Body of pancreas (tissue), 4 donors: ENCODE measurements at regions not wholly inside any gene's neighbourhood (a gene's known extent, or its start where the extent isn't known, plus 50 kb on each side); places are given as distances from the start of the nearest gene placed in this dataset.

Source experiments
- ATAC-seq: fragments of 150-250 bp; one replicate; pipeline ENCODE4 v1.9.1; 2016
- DNase-seq, 4 donors: peaks; one replicate each; pipeline ENCODE4 v3.0.0-alpha.2; 2019
- H3K27ac ChIP-seq, 4 donors: fragments of 200-600 bp; sonication (generic); 1 replicate in 3 of 4; 2 replicates in 1 of 4; pipeline versions ENCODE4 v1.5.1 to v1.6.1; 2016 to 2019; ENCODE audit warnings: mild to moderate bottlenecking in 1 of 4, mixed read lengths in 1 of 4, moderate library complexity in 1 of 4
- H3K27me3 ChIP-seq, 2 donors: fragments of 200-600 bp; sonication (generic); one replicate each; pipeline ENCODE4 v1.6.0; 2016; ENCODE audit warnings: mild to moderate bottlenecking in 1 of 2
- H3K36me3 ChIP-seq, 2 donors: fragments of 200-600 bp; sonication (generic); replicated peaks in 1 of 2; 2 replicates each; pipeline ENCODE4 v1.5.1; 2016; ENCODE audit warnings: low read depth in 2 of 2; ENCODE audit not compliant: insufficient read depth in 1 of 2
- H3K4me1 ChIP-seq: fragments of 200-600 bp; sonication (generic); one replicate; pipeline ENCODE4 v1.6.0; 2016
- H3K4me3 ChIP-seq, 2 donors: fragments of 200-600 bp; sonication (generic); 1 replicate in 1 of 2; 2 replicates in 1 of 2; pipeline ENCODE4 v1.5.1; 2016 to 2019
- H3K9me3 ChIP-seq, 3 donors: fragments of 200-600 bp; sonication (generic); 1 replicate in 2 of 3; 2 replicates in 1 of 3; pipeline ENCODE4 v1.5.1; 2016
- POLR2A ChIP-seq, 3 donors: fragments of 450-650 bp; IDR thresholded peaks; one replicate each; pipeline ENCODE4 v1.6.1; 2016; ENCODE audit warnings: antibody characterized with exemption in 3 of 3, mild to moderate bottlenecking in 2 of 3
- WGBS, 2 donors: methylation state at CpG; one replicate each; pipeline ENCODE4 v1.1.5; 2017; 5-methylcytosine and 5-hydroxymethylcytosine counted together
- intact Hi-C: fragments of 100-400 bp; cut with DNase I; formaldehyde crosslinking; loops from one replicate; pipeline ENCODE4 v1.15.1; 2023
- TF ChIP-seq, protein P1 (sequence below), 7 experiments: fragments of 450-650 bp in 4 of 7; fragments of 200-600 bp in 3 of 7; sonication (generic) in 3 of 7; IDR thresholded peaks; one replicate each; pipeline ENCODE4 v1.5.1; 2016 to 2019; ENCODE audit warnings: antibody characterized with exemption in 7 of 7

DNA sequence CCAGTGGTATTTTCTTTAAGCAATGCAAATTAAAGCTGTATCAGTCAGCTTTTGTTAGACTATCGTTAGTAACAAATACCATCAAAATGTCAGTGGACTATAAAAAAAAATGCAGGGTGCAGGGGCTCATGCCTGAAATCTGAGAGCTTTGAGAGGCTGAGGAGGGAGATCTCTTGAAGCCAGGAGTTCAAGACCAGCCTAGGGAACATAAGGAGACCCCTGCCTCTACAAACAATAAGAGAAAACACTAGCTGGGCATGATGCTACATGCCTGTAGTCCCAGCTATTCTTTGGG is 253.7 kb downstream of the MYCN start:
- Histone ChIP-seq H3K9me3 (no peaks in the 10 kb centered on the region), H3K27me3 (no peaks in the 10 kb centered on the region), H3K27ac (no peak overlapping the region), H3K4me1 (no peaks in the 10 kb centered on the region), H3K4me3 (no peak overlapping the region), H3K36me3 (no peaks in the 10 kb centered on the region)
- 88 to 100% methylated on average over 1 of the region's 1 CpG for WGBS, 2 donors
- DNase-seq (no peak), ATAC-seq (no peak)
- TF ChIP-seq POLR2A (IDR thresholded peaks at IDR 0.05), result no peak
- TF ChIP-seq, protein P1, sequence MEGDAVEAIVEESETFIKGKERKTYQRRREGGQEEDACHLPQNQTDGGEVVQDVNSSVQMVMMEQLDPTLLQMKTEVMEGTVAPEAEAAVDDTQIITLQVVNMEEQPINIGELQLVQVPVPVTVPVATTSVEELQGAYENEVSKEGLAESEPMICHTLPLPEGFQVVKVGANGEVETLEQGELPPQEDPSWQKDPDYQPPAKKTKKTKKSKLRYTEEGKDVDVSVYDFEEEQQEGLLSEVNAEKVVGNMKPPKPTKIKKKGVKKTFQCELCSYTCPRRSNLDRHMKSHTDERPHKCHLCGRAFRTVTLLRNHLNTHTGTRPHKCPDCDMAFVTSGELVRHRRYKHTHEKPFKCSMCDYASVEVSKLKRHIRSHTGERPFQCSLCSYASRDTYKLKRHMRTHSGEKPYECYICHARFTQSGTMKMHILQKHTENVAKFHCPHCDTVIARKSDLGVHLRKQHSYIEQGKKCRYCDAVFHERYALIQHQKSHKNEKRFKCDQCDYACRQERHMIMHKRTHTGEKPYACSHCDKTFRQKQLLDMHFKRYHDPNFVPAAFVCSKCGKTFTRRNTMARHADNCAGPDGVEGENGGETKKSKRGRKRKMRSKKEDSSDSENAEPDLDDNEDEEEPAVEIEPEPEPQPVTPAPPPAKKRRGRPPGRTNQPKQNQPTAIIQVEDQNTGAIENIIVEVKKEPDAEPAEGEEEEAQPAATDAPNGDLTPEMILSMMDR (IDR thresholded peaks at IDR 0.05), result no peak
- intact Hi-C loops, result no loop called here

DNA sequence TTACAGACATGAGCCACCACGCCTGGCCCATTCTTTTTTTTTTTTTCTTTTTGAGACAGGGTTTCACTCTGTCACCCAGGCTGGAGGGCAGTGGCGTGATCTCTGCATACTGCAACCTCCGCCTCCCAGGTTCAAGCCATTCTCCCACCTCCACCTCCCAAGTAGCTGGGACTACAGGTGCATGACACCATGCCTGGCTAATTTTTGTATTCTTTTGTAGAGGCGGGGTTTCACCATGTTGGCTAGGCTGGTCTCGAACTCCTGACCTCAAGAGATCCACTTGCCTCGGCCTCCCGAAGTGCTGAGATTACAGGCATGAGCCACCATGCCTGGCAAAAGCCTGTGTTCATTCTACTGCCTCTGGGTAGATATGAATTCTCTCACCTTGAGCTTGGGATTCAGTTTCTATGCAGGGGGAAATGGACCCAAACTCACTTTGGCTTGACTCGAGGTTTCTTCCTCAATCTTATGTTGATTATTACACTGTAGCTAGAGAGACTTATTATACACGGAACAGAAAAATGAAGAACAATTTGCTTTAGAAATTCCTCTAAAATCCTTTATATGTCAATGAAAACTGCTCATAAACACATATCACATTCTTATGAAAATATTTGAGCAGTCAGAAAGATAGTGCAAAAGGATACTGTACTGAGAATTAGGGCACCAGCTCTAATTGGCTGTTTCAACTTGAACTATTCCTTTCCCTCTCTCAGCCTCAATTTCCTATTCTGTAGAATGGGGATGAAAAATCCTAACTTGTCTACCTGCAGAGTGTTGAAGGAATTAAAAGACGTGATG is 252.3 kb downstream of the MYCN start:
- no peak for TF ChIP-seq POLR2A (IDR thresholded peaks at IDR 0.05)
- TF ChIP-seq, protein P1 (IDR thresholded peaks at IDR 0.05), result no peak
- intact Hi-C loops, result no loop called here
- Histone ChIP-seq H3K4me3 (no peak overlapping the region), H3K27me3 (no peaks in the 10 kb centered on the region), H3K27ac (no peak overlapping the region), H3K9me3 (no peaks in the 10 kb centered on the region), H3K36me3 (no peaks in the 10 kb centered on the region), H3K4me1 (no peaks in the 10 kb centered on the region)
- 76 to 83% methylated on average over 9 of the region's 10 CpGs for WGBS, 2 donors
- ATAC-seq (no peak), DNase-seq (no peak)

DNA sequence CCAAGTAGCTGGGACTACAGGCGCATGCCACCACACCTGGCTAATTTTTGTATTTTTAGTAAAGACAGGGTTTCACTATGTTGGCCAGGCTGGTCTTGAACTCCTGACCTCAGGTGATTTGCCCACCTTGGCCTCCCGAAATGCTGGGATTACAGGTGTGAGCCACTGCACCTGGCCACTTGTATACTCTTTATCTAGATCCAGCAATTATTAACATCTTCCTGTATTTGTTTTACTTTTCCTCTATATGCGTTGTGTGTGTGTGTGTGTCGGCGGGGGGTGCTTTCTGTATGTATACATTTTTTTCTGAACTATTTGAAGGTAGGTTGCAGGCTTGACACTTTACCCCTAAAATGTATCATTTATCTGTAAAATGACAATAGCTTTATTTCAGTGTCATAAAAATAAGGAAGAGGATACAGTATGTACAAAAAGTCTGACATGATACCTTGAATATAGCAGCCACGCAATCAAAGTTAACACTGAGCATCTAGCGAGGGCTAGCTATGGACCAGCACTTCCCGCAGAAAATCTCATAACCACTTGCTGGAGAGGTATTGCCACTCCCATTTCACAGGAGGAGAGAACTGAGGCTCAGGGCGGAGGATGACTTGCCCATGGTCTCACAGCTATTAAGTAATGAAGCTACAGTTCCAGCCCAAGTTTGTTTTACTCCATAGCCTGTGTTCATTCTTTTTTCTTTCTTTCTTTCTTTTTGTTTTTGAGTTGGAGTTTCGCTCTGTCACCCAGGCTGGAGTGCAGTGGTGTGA is 251.3 kb downstream of the MYCN start:
- Histone ChIP-seq H3K27me3 (no peaks in the 10 kb centered on the region), H3K27ac (no peak overlapping the region), H3K36me3 (no peaks in the 10 kb centered on the region), H3K4me1 (no peaks in the 10 kb centered on the region), H3K9me3 (no peaks in the 10 kb centered on the region), H3K4me3 (no peak overlapping the region)
- no peak for ATAC-seq
- no peak for DNase-seq
- TF ChIP-seq POLR2A (IDR thresholded peaks at IDR 0.05), result no peak
- TF ChIP-seq, protein P1 (IDR thresholded peaks at IDR 0.05), result no peak
- intact Hi-C loops, result no loop called here
- 78 to 85% methylated on average over 10 of the region's 10 CpGs for WGBS, 2 donors

DNA sequence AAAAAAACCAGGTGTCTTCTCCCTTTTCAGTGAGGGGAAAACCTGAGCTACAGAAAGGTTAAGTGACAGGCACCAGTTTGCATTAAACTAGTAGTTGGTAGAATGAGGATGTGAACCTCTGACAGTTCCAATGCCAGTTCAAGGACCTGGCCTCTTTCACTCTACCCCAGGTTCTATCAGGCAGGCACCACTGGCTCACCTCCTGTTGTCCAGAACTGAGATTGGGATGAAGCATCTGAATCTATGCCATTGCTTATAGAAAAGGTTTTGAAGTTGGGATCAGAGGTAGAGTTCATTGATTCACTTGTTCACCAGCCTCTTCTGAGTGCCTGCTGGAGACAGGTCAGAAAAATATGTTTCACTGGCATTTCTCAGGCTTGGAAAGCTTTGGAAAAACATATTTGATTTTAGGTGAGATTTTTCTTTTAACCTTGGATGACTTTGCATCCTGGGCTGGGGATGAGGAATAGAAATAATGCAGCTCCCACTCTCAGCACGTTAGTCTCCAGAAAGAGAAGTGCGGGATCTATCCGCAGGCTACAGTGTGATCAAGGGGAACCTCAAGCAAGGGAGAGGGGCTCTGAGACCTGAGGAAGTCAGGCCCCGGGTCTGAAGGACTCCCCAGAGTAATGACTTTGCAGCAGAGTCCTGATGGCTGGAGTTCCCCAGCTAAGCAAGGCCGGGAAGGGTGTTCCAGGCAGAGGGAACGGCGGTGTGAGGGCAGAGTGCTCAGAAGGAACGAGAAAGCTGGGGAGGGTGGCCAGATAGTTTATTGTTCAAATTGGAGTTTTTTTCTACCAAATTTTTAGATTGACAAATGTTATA is 250.3 kb downstream of the MYCN start:
- H3K27me3 ChIP-seq, result no peaks in the 10 kb centered on the region
- DNase-seq (no peak), ATAC-seq (no peak)
- TF ChIP-seq POLR2A (IDR thresholded peaks at IDR 0.05), result no peak
- TF ChIP-seq, protein P1 (IDR thresholded peaks at IDR 0.05), result no peak
- no peaks in the 10 kb centered on the region for H3K4me1 ChIP-seq
- H3K9me3 ChIP-seq, result no peaks in the 10 kb centered on the region
- no peaks in the 10 kb centered on the region for H3K36me3 ChIP-seq
- no peak overlapping the region for H3K27ac ChIP-seq
- intact Hi-C loops, result no loop called here
- no peak overlapping the region for H3K4me3 ChIP-seq
- 79 to 84% methylated on average over 8 of the region's 8 CpGs for WGBS, 2 donors
